Left hindlimb (tissue), 1 donor: ENCODE measurements at regions not wholly inside any gene's neighbourhood (a gene's known extent, or its start where the extent isn't known, plus 50 kb on each side); places are given as distances from the start of the nearest gene placed in this dataset.
"Not testable (repeated sequence)": the region's sequence is repeated elsewhere in the genome, so short reads cannot be mapped to it uniquely, and the experiment has no call there.

Experiments used
- DNase-seq: peaks from one replicate; pipeline ENCODE4 v3.0.0-alpha.2; 2018

GRCh38 chr17:64771980-64772844 lies 110.1 kb upstream of the SMURF2 start:
- DNase-seq = no peak

- no peak for DNase-seq
Observed at GRCh38 chr17:64769712-64770111, 107.6 kb upstream of the SMURF2 start.

- DNase-seq = no peak
Observed at GRCh38 chr17:64767269-64767997, 105.3 kb upstream of the SMURF2 start.

GRCh38 chr17:64765191-64765889 lies 103.2 kb upstream of the SMURF2 start:
- no peak for DNase-seq

GRCh38 chr17:64750891-64751677 lies 89.0 kb upstream of the SMURF2 start:
- no peak for DNase-seq

GRCh38 chr17:64750478-64750877 lies 88.4 kb upstream of the SMURF2 start:
- DNase-seq = no peak

- no peak for DNase-seq
Observed at GRCh38 chr17:64749306-64749705, 87.2 kb upstream of the SMURF2 start.

- no peak for DNase-seq
Observed at GRCh38 chr17:64747938-64748540, 85.9 kb upstream of the SMURF2 start.

GRCh38 chr17:64742326-64742725 lies 80.2 kb upstream of the SMURF2 start:
- peak; percentile 59 for DNase-seq

- peak; percentile 83 for DNase-seq
Observed at GRCh38 chr17:64741916-64742315, 79.8 kb upstream of the SMURF2 start.

- peak; percentile 74 for DNase-seq
Observed at GRCh38 chr17:64741038-64741641, 79.0 kb upstream of the SMURF2 start.

- DNase-seq = peak; percentile 46
Observed at GRCh38 chr17:64739316-64740058, 77.4 kb upstream of the SMURF2 start.

- no peak for DNase-seq
Observed at GRCh38 chr17:64736804-64737492, 74.8 kb upstream of the SMURF2 start.

GRCh38 chr17:64732336-64733006 lies 70.4 kb upstream of the SMURF2 start:
- peak; percentile 48 for DNase-seq

- not testable (repeated sequence) for DNase-seq
Observed at GRCh38 chr17:64730023-64730422, 67.9 kb upstream of the SMURF2 start.

- no peak for DNase-seq
Observed at GRCh38 chr17:64729201-64729600, 67.1 kb upstream of the SMURF2 start.

- no peak for DNase-seq
Observed at GRCh38 chr17:64728041-64728695, 66.1 kb upstream of the SMURF2 start.

GRCh38 chr17:64726025-64726424 lies 63.9 kb upstream of the SMURF2 start:
- not testable (repeated sequence) for DNase-seq

- DNase-seq = peak; percentile 67
Observed at GRCh38 chr17:64724246-64724645, 62.1 kb upstream of the SMURF2 start.
